ENCODE measurements at regions not wholly inside any gene's neighbourhood (a gene's known extent, or its start where the extent isn't known, plus 50 kb on each side); places are given as distances from the start of the nearest gene placed in this dataset.

DNA sequence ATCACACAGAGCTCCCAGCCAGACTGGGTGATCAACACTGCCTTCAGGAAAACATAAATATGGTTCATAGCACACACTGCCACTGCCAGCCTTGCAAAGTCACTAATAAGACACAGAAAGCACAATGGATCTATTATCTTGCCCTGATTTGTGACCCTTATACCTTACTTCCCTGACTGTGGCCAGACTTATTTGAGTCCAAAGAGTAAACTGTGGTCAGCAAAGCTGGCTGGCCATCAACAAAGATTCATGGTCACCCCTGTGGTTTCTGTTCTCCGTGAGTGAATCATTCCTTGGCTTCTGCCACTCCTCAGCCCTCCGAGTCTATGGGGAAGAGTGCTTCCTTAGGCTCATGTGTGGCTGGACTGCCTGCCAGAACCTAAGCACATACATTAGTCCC is 437.7 kb downstream of the RAP2B start:
- DNase-seq (ENCODE audit: low read depth) = peak; percentile 97
- no peak for TF ChIP-seq CTCF (IDR thresholded peaks at IDR 0.05; ENCODE audit: low read depth, low read length, missing control alignments)
- H3K4me3 ChIP-seq (ENCODE audit: low read depth, low read length) = no peak overlapping the region
- in situ Hi-C loops (cut with HindIII; ENCODE audit: low sequenced_read_pairs) = loop anchor here (10.0 kb wide), 2 partner anchors 435 to 575 kb away; partner anchors contain the start of gene RAP2B

GRCh38 chr3:153600896-153601295 is 438.9 kb downstream of the RAP2B start:
- DNase-seq (ENCODE audit: low read depth) = no peak
- H3K4me3 ChIP-seq (ENCODE audit: low read depth, low read length) = no peak overlapping the region
- in situ Hi-C loops (cut with HindIII; ENCODE audit: low sequenced_read_pairs) = no loop called here
- TF ChIP-seq CTCF (IDR thresholded peaks at IDR 0.05; ENCODE audit: low read depth, low read length, missing control alignments) = no peak

DNA sequence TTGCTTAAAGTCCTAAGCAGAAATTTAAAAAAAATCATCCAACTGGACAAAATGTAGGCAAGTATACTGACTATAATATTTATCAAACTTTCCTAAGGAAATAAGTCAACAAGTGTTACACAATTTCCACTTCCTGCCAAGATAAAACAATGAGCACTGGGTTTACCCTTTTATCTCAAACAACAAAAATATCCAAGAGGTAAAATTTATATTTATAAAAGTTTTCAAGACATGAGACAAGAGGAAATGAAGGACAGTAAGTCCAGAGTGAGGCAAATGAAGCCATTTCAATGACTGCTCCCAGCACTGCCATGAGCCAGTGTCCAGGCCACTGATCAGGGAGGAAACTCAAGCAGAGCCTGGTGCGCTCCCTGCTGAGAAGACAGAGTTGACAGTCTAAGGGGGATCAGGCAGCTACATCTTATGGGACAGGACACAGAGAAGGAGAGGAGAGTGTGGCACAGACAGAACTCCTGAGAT is 439.4 kb downstream of the RAP2B start:
- no peak overlapping the region for H3K4me3 ChIP-seq (ENCODE audit: low read depth, low read length)
- no peak for TF ChIP-seq CTCF (IDR thresholded peaks at IDR 0.05; ENCODE audit: low read depth, low read length, missing control alignments)
- no peak for DNase-seq (ENCODE audit: low read depth)
- in situ Hi-C loops (cut with HindIII; ENCODE audit: low sequenced_read_pairs) = no loop called here

DNA sequence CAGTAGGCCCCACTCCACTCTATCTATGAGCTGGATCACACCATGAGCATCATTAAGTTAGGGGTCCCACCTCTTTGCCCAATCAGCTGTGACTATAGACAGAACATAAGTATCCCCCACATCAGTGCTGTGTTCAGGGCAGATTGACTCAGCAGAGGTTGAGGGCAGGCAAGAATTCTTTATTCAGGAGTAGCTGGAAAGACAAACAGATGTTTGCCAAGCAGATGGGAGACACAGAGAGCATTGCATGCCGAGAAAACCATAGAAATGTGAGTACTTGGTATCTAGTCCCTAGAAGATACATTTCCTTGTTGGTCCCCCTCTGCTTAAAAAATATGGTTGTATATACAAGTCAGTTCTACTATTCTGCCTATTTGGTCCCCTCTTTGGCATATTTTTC is 440.8 kb downstream of the RAP2B start:
- no peak for TF ChIP-seq CTCF (IDR thresholded peaks at IDR 0.05; ENCODE audit: low read depth, low read length, missing control alignments)
- no peak for DNase-seq (ENCODE audit: low read depth)
- H3K4me3 ChIP-seq (ENCODE audit: low read depth, low read length) = no peak overlapping the region
- in situ Hi-C loops (cut with HindIII; ENCODE audit: low sequenced_read_pairs) = no loop called here

DNA sequence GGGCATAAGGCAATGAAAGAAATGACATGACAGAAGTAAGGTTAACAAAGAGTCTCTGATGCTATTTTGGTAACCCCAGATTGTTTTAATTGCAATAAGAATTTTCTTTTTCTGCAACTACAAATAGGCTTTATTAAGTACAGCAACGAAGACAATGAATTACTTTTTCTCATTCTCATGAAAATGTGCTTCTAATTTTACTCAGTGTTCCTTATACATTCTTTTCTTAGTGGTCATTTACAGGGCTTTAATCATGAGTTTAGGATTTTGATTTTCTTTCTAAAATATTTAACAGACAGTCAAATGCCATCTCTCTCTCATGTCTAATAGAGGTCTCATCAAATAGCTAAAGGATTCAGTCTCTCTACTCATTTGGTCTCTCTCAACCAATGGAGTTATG is 452.1 kb downstream of the RAP2B start:
- TF ChIP-seq CTCF (IDR thresholded peaks at IDR 0.05; ENCODE audit: low read depth, low read length, missing control alignments) = no peak
- DNase-seq (ENCODE audit: low read depth) = no peak
- in situ Hi-C loops (cut with HindIII; ENCODE audit: low sequenced_read_pairs) = no loop called here
- H3K4me3 ChIP-seq (ENCODE audit: low read depth, low read length) = no peak overlapping the region

DNA sequence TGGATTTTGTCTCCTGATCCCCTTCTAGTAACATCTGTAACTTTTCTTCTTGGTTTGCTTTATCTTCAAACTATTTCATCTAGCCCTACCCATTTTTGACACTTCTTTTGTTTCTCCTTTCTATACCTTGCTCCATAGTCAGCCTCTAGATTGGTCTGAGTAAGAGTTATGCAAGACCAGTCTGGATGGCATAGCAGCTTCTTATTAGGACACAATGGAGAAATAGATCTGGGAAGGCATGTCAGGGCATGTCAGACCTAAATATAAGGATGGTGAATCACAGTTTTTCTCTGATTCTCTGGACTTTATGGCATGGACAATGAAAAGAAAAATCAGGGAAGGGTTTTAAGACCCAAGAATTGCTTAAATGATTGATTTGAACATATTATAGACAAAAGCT is 452.5 kb downstream of the RAP2B start:
- no peak for DNase-seq (ENCODE audit: low read depth)
- no peak for TF ChIP-seq CTCF (IDR thresholded peaks at IDR 0.05; ENCODE audit: low read depth, low read length, missing control alignments)
- H3K4me3 ChIP-seq (ENCODE audit: low read depth, low read length) = no peak overlapping the region
- in situ Hi-C loops (cut with HindIII; ENCODE audit: low sequenced_read_pairs) = no loop called here

- no peak for TF ChIP-seq CTCF (IDR thresholded peaks at IDR 0.05; ENCODE audit: low read depth, low read length, missing control alignments)
- in situ Hi-C loops (cut with HindIII; ENCODE audit: low sequenced_read_pairs) = no loop called here
- H3K4me3 ChIP-seq (ENCODE audit: low read depth, low read length) = no peak overlapping the region
- DNase-seq (ENCODE audit: low read depth) = no peak
Measured at GRCh38 chr3:153615863-153616262, 453.8 kb downstream of the RAP2B start.

Data from astrocyte of the cerebellum (primary cell).